ENCODE measurements at regions not wholly inside any gene's neighbourhood (a gene's known extent, or its start where the extent isn't known, plus 50 kb on each side); places are given as distances from the start of the nearest gene placed in this dataset.
"Not testable (repeated sequence)": the region's sequence is repeated elsewhere in the genome, so short reads cannot be mapped to it uniquely, and the experiment has no call there.

- no peaks in the 10 kb centered on the region for H3K9me3 ChIP-seq (replicated peaks)
Measured at GRCh38 chr6:4480788-4481735, 295.1 kb upstream of the CDYL start.

GRCh38 chr6:4478098-4478497 is 298.1 kb upstream of the CDYL start:
- no peaks in the 10 kb centered on the region for H3K36me3 ChIP-seq
- H3K9me3 ChIP-seq (replicated peaks), result no peaks in the 10 kb centered on the region
- DNase-seq (ENCODE audit: low read depth in 1 of 2, low spot score in 2 of 2), result no peak
- no peaks in the 10 kb centered on the region for H3K4me1 ChIP-seq (replicated peaks)
- H3K4me3 ChIP-seq, result no peak overlapping the region
- no peak overlapping the region for H3K27ac ChIP-seq
- no peaks in the 10 kb centered on the region for H3K27me3 ChIP-seq (replicated peaks)

More at GRCh38 chr6:4480788-4481735, 295.1 kb upstream of the CDYL start:
- no peak for DNase-seq (ENCODE audit: low read depth in 1 of 2, low spot score in 2 of 2)
- Histone ChIP-seq H3K4me1 (replicated peaks) (no peaks in the 10 kb centered on the region), H3K27ac (no peak overlapping the region), H3K4me3 (no peak overlapping the region), H3K36me3 (no peaks in the 10 kb centered on the region), H3K27me3 (replicated peaks) (no peaks in the 10 kb centered on the region)

GRCh38 chr6:4474810-4475209 is 301.4 kb upstream of the CDYL start:
- Histone ChIP-seq H3K27ac (no peak overlapping the region), H3K36me3 (no peaks in the 10 kb centered on the region)

GRCh38 chr6:4472969-4473642 is 303.1 kb upstream of the CDYL start:
- Histone ChIP-seq H3K9me3 (replicated peaks) (no peaks in the 10 kb centered on the region; the same call in 1 of the 2 replicates), H3K4me1 (replicated peaks) (no peaks in the 10 kb centered on the region)
- no peak for DNase-seq (ENCODE audit: low read depth in 1 of 2, low spot score in 2 of 2)

More at GRCh38 chr6:4474810-4475209, 301.4 kb upstream of the CDYL start:
- Histone ChIP-seq H3K4me3 (no peak overlapping the region), H3K4me1 (replicated peaks) (no peaks in the 10 kb centered on the region), H3K9me3 (replicated peaks) (no peaks in the 10 kb centered on the region), H3K27me3 (replicated peaks) (no peaks in the 10 kb centered on the region)
- no peak for DNase-seq (ENCODE audit: low read depth in 1 of 2, low spot score in 2 of 2)

GRCh38 chr6:4472222-4472621 is 304.0 kb upstream of the CDYL start:
- no peaks in the 10 kb centered on the region for H3K4me1 ChIP-seq (replicated peaks)
- no peaks in the 10 kb centered on the region for H3K27me3 ChIP-seq (replicated peaks)
- no peak overlapping the region for H3K4me3 ChIP-seq
- no peaks in the 10 kb centered on the region for H3K36me3 ChIP-seq
- DNase-seq (ENCODE audit: low read depth in 1 of 2, low spot score in 2 of 2), result no peak
- H3K27ac ChIP-seq, result no peak overlapping the region
- H3K9me3 ChIP-seq (replicated peaks), result no peaks in the 10 kb centered on the region; the same call in 1 of the 2 replicates

More at GRCh38 chr6:4472969-4473642, 303.1 kb upstream of the CDYL start:
- H3K27me3 ChIP-seq (replicated peaks), result no peaks in the 10 kb centered on the region
- H3K36me3 ChIP-seq, result no peaks in the 10 kb centered on the region
- no peak overlapping the region for H3K4me3 ChIP-seq
- no peak overlapping the region for H3K27ac ChIP-seq

GRCh38 chr6:4471515-4471914 is 304.7 kb upstream of the CDYL start:
- not testable (repeated sequence) for H3K27me3 ChIP-seq (replicated peaks); H3K4me3 ChIP-seq; H3K27ac ChIP-seq; DNase-seq (ENCODE audit: low read depth in 1 of 2, low spot score in 2 of 2); H3K9me3 ChIP-seq (replicated peaks); H3K36me3 ChIP-seq; H3K4me1 ChIP-seq (replicated peaks)

- DNase-seq (ENCODE audit: low read depth in 1 of 2, low spot score in 2 of 2), result no peak
- Histone ChIP-seq H3K27me3 (replicated peaks) (no peaks in the 10 kb centered on the region), H3K9me3 (replicated peaks) (no peaks in the 10 kb centered on the region; the same call in 1 of the 2 replicates), H3K4me3 (no peak overlapping the region), H3K4me1 (replicated peaks) (peaks cover 5% of the 10 kb centered on the region), H3K36me3 (no peaks in the 10 kb centered on the region), H3K27ac (no peak overlapping the region)
Measured at GRCh38 chr6:4470698-4471210, 305.4 kb upstream of the CDYL start.

GRCh38 chr6:4466769-4467480 is 309.3 kb upstream of the CDYL start:
- Histone ChIP-seq H3K4me1 (replicated peaks) (peaks cover 5% of the 10 kb centered on the region), H3K27ac (no peak overlapping the region), H3K36me3 (no peaks in the 10 kb centered on the region), H3K27me3 (replicated peaks) (no peaks in the 10 kb centered on the region), H3K9me3 (replicated peaks) (no peaks in the 10 kb centered on the region; the same call in 1 of the 2 replicates), H3K4me3 (no peak overlapping the region)
- DNase-seq (ENCODE audit: low read depth in 1 of 2, low spot score in 2 of 2), result no peak

- DNase-seq (ENCODE audit: low read depth in 1 of 2, low spot score in 2 of 2), result no peak
- Histone ChIP-seq H3K4me1 (replicated peaks) (peaks cover 5% of the 10 kb centered on the region), H3K9me3 (replicated peaks) (no peaks in the 10 kb centered on the region; the same call in 1 of the 2 replicates), H3K27me3 (replicated peaks) (no peaks in the 10 kb centered on the region), H3K4me3 (no peak overlapping the region), H3K36me3 (no peaks in the 10 kb centered on the region), H3K27ac (no peak overlapping the region)
Measured at GRCh38 chr6:4466261-4466660, 309.9 kb upstream of the CDYL start.

GRCh38 chr6:4464638-4465037 is 311.6 kb upstream of the CDYL start:
- DNase-seq (ENCODE audit: low read depth in 1 of 2, low spot score in 2 of 2), result no peak
- H3K4me3 ChIP-seq, result no peak overlapping the region

GRCh38 chr6:4463236-4463635 is 313.0 kb upstream of the CDYL start:
- H3K27ac ChIP-seq, result no peak overlapping the region
- no peak overlapping the region for H3K4me3 ChIP-seq
- H3K36me3 ChIP-seq, result no peaks in the 10 kb centered on the region
- no peaks in the 10 kb centered on the region for H3K9me3 ChIP-seq (replicated peaks)
- no peak for DNase-seq (ENCODE audit: low read depth in 1 of 2, low spot score in 2 of 2)
- no peaks in the 10 kb centered on the region for H3K27me3 ChIP-seq (replicated peaks)
- peaks cover 11% of the 10 kb centered on the region for H3K4me1 ChIP-seq (replicated peaks)

More at GRCh38 chr6:4464638-4465037, 311.6 kb upstream of the CDYL start:
- no peak overlapping the region for H3K27ac ChIP-seq
- H3K9me3 ChIP-seq (replicated peaks), result no peaks in the 10 kb centered on the region; the same call in 1 of the 2 replicates
- H3K4me1 ChIP-seq (replicated peaks), result peaks cover 5% of the 10 kb centered on the region
- no peaks in the 10 kb centered on the region for H3K36me3 ChIP-seq
- H3K27me3 ChIP-seq (replicated peaks), result no peaks in the 10 kb centered on the region

- no peak overlapping the region for H3K4me3 ChIP-seq
- no peak overlapping the region for H3K27ac ChIP-seq
- H3K36me3 ChIP-seq, result no peaks in the 10 kb centered on the region
- DNase-seq (ENCODE audit: low read depth in 1 of 2, low spot score in 2 of 2), result no peak
- H3K9me3 ChIP-seq (replicated peaks), result no peaks in the 10 kb centered on the region
- H3K4me1 ChIP-seq (replicated peaks), result peaks cover 6% of the 10 kb centered on the region; the same call in 1 of the 2 replicates
- H3K27me3 ChIP-seq (replicated peaks), result no peaks in the 10 kb centered on the region
Measured at GRCh38 chr6:4460586-4461475, 315.4 kb upstream of the CDYL start.

Measured in SJSA1 (cell line).